Loucy (cell line): ENCODE measurements at regions not wholly inside any gene's neighbourhood (a gene's known extent, or its start where the extent isn't known, plus 50 kb on each side); places are given as distances from the start of the nearest gene placed in this dataset.

ENCODE experiments used
- H2AFZ ChIP-seq: fragments of 200-600 bp; sonication (generic); 2 replicates; pipeline ENCODE4 v1.6.0; 2016; ENCODE audit warnings: antibody characterized with exemption, mild to moderate bottlenecking, low read length, moderate library complexity
- H3F3A ChIP-seq: fragments of 200-600 bp; 2 replicates; pipeline ENCODE4 v1.6.0; 2016; ENCODE audit warnings: antibody characterized with exemption, low read depth, mild to moderate bottlenecking
- H3K27me3 ChIP-seq: fragments of 200-600 bp; sonication (generic); 2 replicates; pipeline ENCODE4 v1.6.1; 2014; ENCODE audit warnings: low read length, mild to moderate bottlenecking; ENCODE audit not compliant: insufficient read depth, poor library complexity, severe bottlenecking
- H3K36me3 ChIP-seq: fragments of 200-600 bp; sonication (generic); 2 replicates; pipeline ENCODE4 v1.6.1; 2016; ENCODE audit warnings: low read length; ENCODE audit not compliant: insufficient read depth
- H3K4me1 ChIP-seq: fragments of 200-600 bp; sonication (generic); 2 replicates; pipeline ENCODE4 v1.5.1; 2014; ENCODE audit warnings: low read length, mild to moderate bottlenecking; ENCODE audit not compliant: insufficient read depth, poor library complexity, severe bottlenecking
- H3K4me2 ChIP-seq: fragments of 200-600 bp; sonication (generic); 2 replicates; pipeline ENCODE4 v1.6.0; 2014; ENCODE audit warnings: antibody characterized with exemption, low read length, low read depth, mild to moderate bottlenecking; ENCODE audit not compliant: poor library complexity, severe bottlenecking
- H3K4me3 ChIP-seq: fragments of 200-600 bp; sonication (generic); 2 replicates; pipeline ENCODE4 v1.5.1; 2014; ENCODE audit warnings: low read length, mild to moderate bottlenecking, mixed read lengths; ENCODE audit not compliant: poor library complexity, severe bottlenecking
- H3K79me2 ChIP-seq: fragments of 200-600 bp; sonication (generic); 2 replicates; pipeline ENCODE4 v1.6.1; 2014; ENCODE audit warnings: low read length; ENCODE audit not compliant: insufficient read depth
- H3K9ac ChIP-seq: fragments of 200-600 bp; sonication (generic); 2 replicates; pipeline ENCODE4 v1.6.0; 2014; ENCODE audit warnings: mild to moderate bottlenecking, low read depth, low read length, moderate library complexity; ENCODE audit not compliant: poor library complexity, severe bottlenecking
- H3K9me2 ChIP-seq: fragments of 200-600 bp; sonication (generic); replicated peaks from 2 replicates; pipeline ENCODE4 v1.6.1; 2016; ENCODE audit warnings: low read depth, low read length, mixed read lengths
- H3K9me3 ChIP-seq: fragments of 200-600 bp; sonication (generic); 2 replicates; pipeline ENCODE4 v1.6.1; 2014; ENCODE audit warnings: mild to moderate bottlenecking, antibody characterized with exemption, low read length, low read depth; ENCODE audit not compliant: insufficient read depth
- H4K20me1 ChIP-seq: fragments of 200-600 bp; sonication (generic); 2 replicates; pipeline ENCODE4 v1.6.0; 2014; ENCODE audit warnings: antibody characterized with exemption, low read length, mild to moderate bottlenecking; ENCODE audit not compliant: insufficient read depth, poor library complexity, severe bottlenecking
- EZH2phosphoT487 ChIP-seq: fragments of 200-600 bp; IDR thresholded peaks from 2 replicates; pipeline ENCODE4 v1.6.1; 2018; ENCODE audit warnings: antibody characterized with exemption, mild to moderate bottlenecking, moderate library complexity, borderline replicate concordance
- TF ChIP-seq, protein P1 (sequence below): fragments of 200-600 bp; sonication (generic); conservative IDR thresholded peaks from 2 replicates; pipeline ENCODE4 v1.5.1; 2014; ENCODE audit warnings: mild to moderate bottlenecking, antibody characterized with exemption, low read length

GRCh38 chr14:104237651-104238423 lies 99.5 kb downstream of the KIF26A start:
- Histone ChIP-seq H3F3A (no peaks in the 10 kb centered on the region), H4K20me1 (no peaks in the 10 kb centered on the region), H2AFZ (no peak overlapping the region), H3K79me2 (no peaks in the 10 kb centered on the region), H3K4me1 (peaks cover 5% of the 10 kb centered on the region), H3K4me3 (no peak overlapping the region), H3K27me3 (no peaks in the 10 kb centered on the region), H3K9ac (no peak overlapping the region), H3K9me3 (peaks cover 11% of the 10 kb centered on the region; the same call in 1 of the 2 replicates), H3K36me3 (no peaks in the 10 kb centered on the region), H3K9me2 (no peaks in the 10 kb centered on the region), H3K4me2 (no peak overlapping the region)
- TF ChIP-seq EZH2phosphoT487: no peak
- TF ChIP-seq, protein P1, sequence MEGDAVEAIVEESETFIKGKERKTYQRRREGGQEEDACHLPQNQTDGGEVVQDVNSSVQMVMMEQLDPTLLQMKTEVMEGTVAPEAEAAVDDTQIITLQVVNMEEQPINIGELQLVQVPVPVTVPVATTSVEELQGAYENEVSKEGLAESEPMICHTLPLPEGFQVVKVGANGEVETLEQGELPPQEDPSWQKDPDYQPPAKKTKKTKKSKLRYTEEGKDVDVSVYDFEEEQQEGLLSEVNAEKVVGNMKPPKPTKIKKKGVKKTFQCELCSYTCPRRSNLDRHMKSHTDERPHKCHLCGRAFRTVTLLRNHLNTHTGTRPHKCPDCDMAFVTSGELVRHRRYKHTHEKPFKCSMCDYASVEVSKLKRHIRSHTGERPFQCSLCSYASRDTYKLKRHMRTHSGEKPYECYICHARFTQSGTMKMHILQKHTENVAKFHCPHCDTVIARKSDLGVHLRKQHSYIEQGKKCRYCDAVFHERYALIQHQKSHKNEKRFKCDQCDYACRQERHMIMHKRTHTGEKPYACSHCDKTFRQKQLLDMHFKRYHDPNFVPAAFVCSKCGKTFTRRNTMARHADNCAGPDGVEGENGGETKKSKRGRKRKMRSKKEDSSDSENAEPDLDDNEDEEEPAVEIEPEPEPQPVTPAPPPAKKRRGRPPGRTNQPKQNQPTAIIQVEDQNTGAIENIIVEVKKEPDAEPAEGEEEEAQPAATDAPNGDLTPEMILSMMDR: no peak

DNA sequence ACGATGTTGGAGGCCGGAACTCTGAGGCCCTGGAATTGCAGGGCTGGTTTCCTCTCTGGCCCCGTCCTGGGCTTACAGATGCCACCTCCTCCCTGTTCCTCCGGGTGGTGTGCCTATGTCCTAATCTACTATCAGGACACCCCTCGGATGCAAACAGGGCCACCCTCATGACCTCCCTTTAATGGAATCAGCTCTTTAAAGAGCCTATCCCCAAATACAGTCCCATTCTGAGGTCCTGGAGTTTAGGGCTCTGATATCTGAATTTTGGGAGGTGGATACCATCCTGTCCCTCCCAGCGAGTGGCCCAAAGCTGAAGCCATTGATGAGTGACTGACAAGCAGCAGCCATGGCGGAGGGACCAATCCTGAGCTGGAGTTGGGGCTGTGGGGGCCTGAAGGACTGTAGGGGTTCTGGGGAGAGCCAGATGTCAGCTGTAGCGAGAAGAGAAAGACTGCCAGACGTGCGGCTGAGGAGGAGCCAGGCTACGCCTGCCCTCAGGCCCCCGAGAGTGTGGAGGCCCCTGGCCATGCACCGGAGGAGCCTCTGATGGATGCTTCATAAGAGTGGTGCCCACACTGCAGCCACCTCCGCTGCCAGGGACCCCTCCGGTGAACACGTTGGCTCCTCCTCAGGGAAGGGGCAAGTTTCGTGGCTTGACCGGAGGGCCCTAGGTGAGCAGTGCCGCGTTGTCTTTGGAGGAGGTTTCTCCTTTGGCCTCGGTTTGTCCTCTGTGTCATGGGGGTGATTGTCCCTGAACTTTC lies 100.2 kb downstream of the KIF26A start:
- TF ChIP-seq, protein P1: no peak
- TF ChIP-seq EZH2phosphoT487: no peak
- no peak overlapping the region for H3K4me2 ChIP-seq

DNA sequence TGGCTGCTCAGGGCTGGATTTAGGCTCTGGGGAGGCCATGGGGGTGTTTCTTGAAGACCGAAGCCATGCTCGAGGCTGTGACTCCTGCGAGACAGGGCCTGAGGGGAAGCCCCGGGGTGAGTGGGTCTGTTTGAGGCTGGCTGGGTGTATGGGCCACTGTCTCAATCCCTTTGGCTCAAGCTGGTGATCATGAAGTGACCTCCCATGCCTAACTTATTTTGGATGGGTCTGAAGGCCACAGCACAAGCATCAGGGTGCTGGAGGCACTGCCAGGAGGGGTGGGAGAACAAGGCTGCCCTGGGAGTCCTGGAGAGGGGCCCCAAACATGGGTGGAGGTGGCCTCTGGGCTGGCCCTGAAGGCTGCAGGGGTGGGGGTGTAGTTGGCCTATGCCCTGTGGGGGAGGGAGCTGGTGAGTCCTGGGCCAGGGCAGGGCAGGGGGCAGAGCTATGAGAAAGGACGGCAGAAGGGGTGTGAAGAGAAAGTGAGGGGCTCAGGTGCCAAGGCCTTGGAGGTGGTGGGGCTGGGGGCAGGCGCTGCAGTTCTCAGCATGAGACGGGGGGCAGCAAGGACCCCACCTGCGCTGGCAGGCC lies 100.9 kb downstream of the KIF26A start:
- peaks cover 5% of the 10 kb centered on the region; the same call in 1 of the 2 replicates for H3K9me3 ChIP-seq
- no peaks in the 10 kb centered on the region for H3K9me2 ChIP-seq
- H3K4me2 ChIP-seq: no peak overlapping the region
- H3K4me3 ChIP-seq: no peak overlapping the region
- H2AFZ ChIP-seq: no peak overlapping the region
- H3K27me3 ChIP-seq: no peaks in the 10 kb centered on the region
- H3K4me1 ChIP-seq: peaks cover 5% of the 10 kb centered on the region
- no peaks in the 10 kb centered on the region for H3F3A ChIP-seq
- H3K9ac ChIP-seq: no peak overlapping the region
- H3K79me2 ChIP-seq: no peaks in the 10 kb centered on the region
- H3K36me3 ChIP-seq: no peaks in the 10 kb centered on the region
- TF ChIP-seq, protein P1: no peak
- no peak for TF ChIP-seq EZH2phosphoT487
- H4K20me1 ChIP-seq: no peaks in the 10 kb centered on the region

More for the DNA sequence above, 100.2 kb downstream of the KIF26A start:
- H3K9me2 ChIP-seq: no peaks in the 10 kb centered on the region
- no peak overlapping the region for H3K9ac ChIP-seq
- peaks cover 5% of the 10 kb centered on the region for H3K4me1 ChIP-seq
- no peaks in the 10 kb centered on the region for H3K36me3 ChIP-seq
- peaks cover 10% of the 10 kb centered on the region; the same call in 1 of the 2 replicates for H3K9me3 ChIP-seq
- no peaks in the 10 kb centered on the region for H3F3A ChIP-seq
- no peaks in the 10 kb centered on the region for H4K20me1 ChIP-seq
- H3K79me2 ChIP-seq: no peaks in the 10 kb centered on the region
- no peaks in the 10 kb centered on the region for H3K27me3 ChIP-seq
- H3K4me3 ChIP-seq: no peak overlapping the region
- H2AFZ ChIP-seq: no peak overlapping the region
